TTC549 (cell line): ENCODE measurements at regions not wholly inside any gene's neighbourhood (a gene's known extent, or its start where the extent isn't known, plus 50 kb on each side); places are given as distances from the start of the nearest gene placed in this dataset.
"Not testable (repeated sequence)": the region's sequence is repeated elsewhere in the genome, so short reads cannot be mapped to it uniquely, and the experiment has no call there.

ENCODE experiments used
- FAIRE-seq: peaks from 2 replicates; lab custom pipeline; 2012; peaks lifted over from hg19 to GRCh38; lab: Jason Lieb, UNC

GRCh38 chr5:29161399-29162291 is 2031.8 kb upstream of the CDH6 start:
- FAIRE-seq: no peak

DNA sequence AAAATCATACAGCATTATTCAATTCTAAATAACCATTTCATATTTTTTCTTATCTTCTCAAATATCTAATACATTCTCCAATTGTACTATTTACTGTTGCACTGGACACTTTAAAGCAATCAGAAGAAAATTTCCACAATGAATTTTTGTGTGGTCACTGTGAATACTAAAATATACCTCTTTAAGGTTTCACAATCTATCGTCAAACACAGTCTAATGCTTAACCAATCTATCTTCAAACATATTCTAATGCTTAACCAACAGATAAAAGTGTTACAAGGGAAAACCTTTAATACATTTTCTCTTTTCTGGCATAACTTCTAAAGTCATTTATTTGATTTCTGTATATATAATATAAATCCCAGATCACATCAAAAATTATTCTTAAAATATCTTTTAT is 2035.5 kb upstream of the CDH6 start:
- no peak for FAIRE-seq

GRCh38 chr5:29150840-29151239 is 2042.6 kb upstream of the CDH6 start:
- no peak for FAIRE-seq

GRCh38 chr5:29148581-29148980 is 2044.9 kb upstream of the CDH6 start:
- no peak for FAIRE-seq

- FAIRE-seq: no peak
Measured at GRCh38 chr5:29148073-29148472, 2045.4 kb upstream of the CDH6 start.

GRCh38 chr5:29143266-29143665 is 2050.2 kb upstream of the CDH6 start:
- no peak for FAIRE-seq

GRCh38 chr5:29134418-29134817 is 2059.1 kb upstream of the CDH6 start:
- FAIRE-seq: no peak

DNA sequence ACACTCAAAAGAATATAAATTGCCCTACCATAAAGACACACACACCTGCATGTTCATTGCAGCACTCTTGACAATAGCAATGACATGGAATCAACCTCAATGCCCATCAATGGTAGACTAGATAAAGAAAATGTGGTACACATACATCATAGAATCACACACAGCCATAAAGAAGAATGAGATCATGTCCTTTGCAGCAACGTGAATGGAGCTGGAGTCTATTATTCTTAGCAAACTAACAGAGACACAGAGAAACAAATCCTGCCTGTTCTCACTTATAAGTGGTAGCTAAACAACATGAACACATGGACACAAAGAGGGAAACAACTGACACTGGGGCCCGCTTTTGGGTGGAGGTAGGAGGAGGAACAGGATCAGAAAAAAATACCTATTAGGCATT is 2062.2 kb upstream of the CDH6 start:
- FAIRE-seq: no peak

DNA sequence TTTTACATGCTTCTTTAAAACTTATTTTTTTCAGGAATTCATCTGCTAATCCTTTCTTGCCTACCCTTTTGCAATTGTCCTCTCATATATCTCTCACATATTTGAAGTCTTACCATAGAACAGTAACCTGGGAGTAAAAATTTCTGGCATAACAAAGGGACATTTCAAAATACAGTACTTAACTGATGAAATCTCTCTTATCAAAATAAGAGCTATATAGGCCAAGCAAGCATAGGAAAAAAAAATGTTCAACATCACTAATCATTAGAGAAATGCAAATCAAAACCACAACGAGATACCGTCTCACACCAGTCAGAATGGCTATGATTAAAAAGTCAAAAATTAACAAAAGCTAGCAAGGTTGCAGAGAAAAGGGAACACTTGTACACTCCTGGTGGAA is 2062.7 kb upstream of the CDH6 start:
- FAIRE-seq: no peak

DNA sequence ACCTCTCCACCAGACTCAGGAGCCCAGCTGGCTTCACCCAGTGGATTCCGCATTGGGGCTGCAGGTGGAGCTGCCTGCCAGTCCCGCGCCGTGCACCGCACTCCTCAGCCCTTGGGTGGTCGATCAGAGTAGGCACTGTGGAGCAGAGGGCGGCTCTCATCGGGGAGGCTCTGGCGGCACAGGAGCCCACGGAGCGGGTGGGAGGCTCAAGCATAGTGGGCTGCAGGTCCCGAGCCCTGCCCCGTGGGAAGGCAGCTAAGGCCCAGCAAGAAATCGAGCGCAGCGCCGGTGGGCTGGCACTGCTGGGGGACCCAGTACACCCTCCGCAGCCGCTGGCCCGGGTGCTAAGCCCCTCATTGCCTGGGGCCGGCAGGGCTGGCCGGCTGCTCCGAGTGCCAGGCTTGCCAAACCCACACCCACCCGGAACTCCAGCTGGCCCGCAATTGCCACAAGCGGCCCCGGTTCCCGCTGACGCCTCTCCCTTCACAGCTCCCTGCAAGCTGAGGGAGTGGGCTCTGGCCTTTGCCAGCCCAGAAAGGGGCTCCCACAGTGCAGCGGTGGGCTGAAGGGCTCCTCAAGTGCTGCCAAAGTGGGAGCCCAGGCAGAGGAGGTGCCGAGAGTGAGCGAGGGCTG is 2065.8 kb upstream of the CDH6 start:
- not testable (repeated sequence) for FAIRE-seq

- FAIRE-seq: not testable (repeated sequence)
Measured at GRCh38 chr5:29126462-29126861, 2067.0 kb upstream of the CDH6 start.

DNA sequence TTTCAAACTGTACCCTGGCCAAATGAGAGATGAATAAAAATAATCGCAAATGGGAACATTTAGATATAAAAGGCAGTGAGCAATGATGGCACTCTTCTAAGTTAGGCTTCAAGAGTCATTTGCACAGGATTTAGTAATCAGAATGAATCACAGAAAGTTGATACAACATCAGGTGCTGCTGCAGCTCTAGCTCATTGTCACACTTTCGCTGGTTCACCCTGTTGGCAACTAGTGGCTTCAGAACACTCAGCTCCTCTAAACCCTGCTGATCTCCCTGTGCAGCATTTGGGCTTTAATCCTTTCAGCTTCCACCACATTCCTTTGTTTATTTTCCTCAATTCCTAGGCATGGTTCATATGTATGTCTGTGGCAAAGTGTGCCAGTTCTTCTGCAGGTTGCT is 2071.2 kb upstream of the CDH6 start:
- no peak for FAIRE-seq

DNA sequence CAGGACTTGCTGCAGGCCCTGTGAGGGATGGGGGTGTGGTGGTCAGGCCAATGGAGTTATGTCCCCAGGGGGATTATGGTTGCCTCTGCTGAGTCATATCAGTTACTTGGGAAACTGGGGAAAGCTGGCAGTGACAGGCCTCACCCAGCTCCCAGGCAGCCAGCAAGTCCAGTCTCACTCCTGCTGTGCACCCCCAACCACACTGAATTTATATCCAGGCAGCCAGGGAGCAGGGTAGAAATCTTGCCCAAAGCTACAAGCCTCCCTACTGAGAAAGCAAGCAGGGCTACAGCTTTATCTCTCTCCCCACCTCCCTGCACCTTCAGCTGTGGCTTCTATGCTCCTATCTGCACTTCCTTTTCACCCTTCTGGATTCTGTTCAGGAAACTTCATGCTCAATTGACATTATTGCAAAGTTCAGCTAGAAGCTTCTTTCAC is 2076.0 kb upstream of the CDH9 start:
- no peak for FAIRE-seq

- FAIRE-seq: no peak
Measured at GRCh38 chr5:29113516-29113915, 2075.1 kb upstream of the CDH9 start.

DNA sequence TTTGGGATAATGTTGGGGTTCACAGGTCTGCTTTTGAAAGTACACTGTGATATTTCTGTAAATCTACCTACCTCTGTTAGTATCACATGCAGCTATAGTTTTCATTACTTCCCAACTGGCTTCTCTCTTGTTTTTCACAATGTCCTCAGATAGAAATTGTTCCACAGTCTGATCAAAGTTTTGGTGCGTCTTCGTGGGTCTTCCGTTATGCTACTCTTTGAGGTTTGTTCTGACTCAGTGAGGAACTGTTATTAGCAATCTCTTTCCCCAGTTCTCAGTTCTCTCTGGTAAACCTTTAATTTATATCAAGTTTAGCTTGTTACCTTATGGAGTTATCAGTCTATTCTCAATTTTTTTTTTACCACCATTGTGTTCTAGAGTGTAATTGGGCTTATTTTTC is 2061.2 kb upstream of the CDH9 start:
- FAIRE-seq: no peak

GRCh38 chr5:29089591-29090130 is 2051.3 kb upstream of the CDH9 start:
- no peak for FAIRE-seq

DNA sequence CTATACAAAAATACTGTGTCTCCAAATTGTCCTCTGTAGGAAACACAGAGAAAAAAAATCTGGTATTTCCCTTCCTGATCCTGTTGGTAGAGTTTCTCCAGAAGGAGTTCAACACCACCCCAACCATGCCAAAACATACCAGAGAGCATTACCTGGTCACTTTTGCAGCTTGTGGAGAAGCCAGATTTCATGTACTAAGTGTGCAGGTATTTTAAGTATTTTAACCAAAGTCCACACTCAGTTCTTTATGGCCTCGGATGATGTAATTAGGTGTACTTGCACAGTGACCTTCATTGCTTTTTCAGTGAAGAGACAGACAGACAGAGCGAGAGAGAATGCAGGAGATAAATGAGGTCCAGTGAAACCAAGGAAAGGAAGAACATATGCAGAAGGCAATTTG is 2046.8 kb upstream of the CDH9 start:
- FAIRE-seq: no peak

DNA sequence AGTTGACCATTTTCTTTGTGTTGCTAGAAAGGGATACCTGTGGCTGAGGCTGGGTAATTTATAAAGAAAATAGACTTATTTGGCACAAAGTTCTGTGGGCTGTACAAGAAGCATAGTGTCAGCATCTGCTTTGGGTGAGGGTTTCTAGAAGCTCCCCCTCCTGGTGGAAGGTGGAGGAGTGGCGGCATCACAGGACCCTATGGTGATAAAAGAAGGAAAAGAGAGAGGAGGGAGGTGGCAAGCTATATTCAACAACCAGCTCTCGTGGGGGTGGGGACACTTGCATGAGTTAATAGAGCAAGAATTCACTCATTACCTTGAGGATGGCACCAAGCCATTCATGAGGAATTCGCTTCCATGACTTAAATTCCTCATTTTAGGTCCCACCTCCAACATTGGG is 2041.4 kb upstream of the CDH9 start:
- no peak for FAIRE-seq

GRCh38 chr5:29077451-29077850 is 2039.1 kb upstream of the CDH9 start:
- no peak for FAIRE-seq

DNA sequence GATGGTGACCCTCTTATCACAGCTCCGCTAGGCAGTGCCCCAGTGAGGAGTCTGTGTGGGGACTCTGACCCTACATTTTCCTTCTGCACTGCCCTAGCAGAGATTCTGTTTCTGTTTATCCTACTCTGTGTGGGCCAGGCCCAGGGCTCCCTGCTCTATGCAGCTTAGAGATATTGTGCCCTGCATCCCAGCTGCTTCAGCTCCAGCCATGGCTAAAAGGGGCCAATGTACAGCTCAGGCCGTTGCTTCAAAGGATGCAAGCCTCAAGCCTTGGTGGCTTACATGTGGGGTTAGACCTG is 2030.7 kb upstream of the CDH9 start:
- no peak for FAIRE-seq

DNA sequence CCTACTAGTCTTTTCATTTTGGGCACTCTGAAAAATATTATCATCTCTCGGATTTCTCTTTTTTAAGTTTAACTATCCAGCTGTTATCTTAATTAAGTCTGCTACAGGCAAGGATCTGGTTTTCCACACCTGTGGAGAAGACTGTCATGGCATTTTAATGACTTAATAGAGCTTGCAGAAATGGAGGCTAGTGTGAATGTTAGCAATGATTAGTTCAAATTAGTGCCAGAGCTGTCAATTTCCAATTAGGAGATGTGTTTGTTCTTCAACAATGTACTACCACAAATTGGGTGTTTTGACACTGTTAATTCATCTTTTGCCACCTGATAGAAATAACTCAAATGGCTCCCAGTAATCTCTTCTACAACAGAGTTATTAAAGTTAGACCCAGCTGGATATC is 2023.0 kb upstream of the CDH9 start:
- FAIRE-seq: no peak

- no peak for FAIRE-seq
Measured at GRCh38 chr5:29054694-29055093, 2016.3 kb upstream of the CDH9 start.

DNA sequence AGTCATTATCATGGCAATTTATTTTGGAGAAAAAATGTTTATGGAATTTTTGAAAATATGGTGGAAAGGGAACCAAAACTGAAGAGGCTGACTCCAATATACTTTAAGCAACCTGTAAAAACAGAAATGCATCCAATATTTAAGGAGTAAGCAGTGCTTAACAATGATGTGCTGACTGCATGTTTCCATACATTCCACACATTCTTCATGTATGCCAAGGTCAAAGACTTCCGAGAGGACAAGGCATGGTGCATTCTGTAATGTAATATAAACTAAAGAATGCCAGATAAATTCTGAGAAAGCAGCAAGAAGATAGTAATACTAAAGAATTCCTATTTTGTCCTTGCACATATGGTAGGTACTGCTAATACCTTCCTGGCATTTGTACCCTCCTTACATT is 2015.9 kb upstream of the CDH9 start:
- no peak for FAIRE-seq

DNA sequence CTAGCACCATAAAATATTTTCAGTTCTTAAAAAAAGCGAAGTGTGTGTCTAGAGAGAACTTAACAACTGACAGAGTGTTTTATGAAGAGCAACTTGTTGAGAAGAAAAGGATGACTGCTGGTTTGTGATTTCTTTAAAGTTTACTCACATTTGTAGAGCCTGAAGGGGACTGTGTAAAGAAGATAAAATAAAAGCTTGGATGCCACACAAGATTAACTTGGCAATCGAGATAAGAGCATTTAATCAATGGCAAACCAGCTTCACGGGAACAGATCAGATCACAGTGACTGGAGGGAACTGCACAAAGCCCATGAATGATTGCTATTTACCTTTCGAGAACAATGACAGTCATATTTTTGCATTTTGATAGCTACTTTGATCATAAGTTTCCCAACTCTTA is 2013.1 kb upstream of the CDH9 start:
- FAIRE-seq: no peak
